Endothelial cell of umbilical vein (primary cell): ENCODE measurements at regions not wholly inside any gene's neighbourhood (a gene's known extent, or its start where the extent isn't known, plus 50 kb on each side); places are given as distances from the start of the nearest gene placed in this dataset.

Source experiments
- BruUV-seq: library from RNA; stranded (reverse); fragments of 400-500 nt; replicated peaks from 2 replicates; lab custom pipeline; 2021; lab: Mats Ljungman, UMichigan
- CTCF ChIA-PET: fragments of 300-600, 350-600 bp; sonication (Branson Sonifier 250); formaldehyde crosslinking; loops from one replicate; lab custom pipeline; 2021; ENCODE audit warnings: antibody characterized with exemption, inconsistent platforms; lab: Charles Lee
- POLR2A ChIA-PET: fragments of 300-600, 350-600 bp; sonication (Branson Sonifier 250); formaldehyde crosslinking; loops from one replicate; lab custom pipeline; 2021; ENCODE audit warnings: antibody characterized with exemption, inconsistent platforms; lab: Charles Lee
- DNase-seq: peaks from one replicate; pipeline ENCODE4 v3.0.0-alpha.2; 2011; ENCODE audit warnings: low read depth, low spot score
- FAIRE-seq: peaks from 2 replicates; lab custom pipeline; 2011; peaks lifted over from hg19 to GRCh38; lab: Jason Lieb, UNC
- H2AFZ ChIP-seq: 2 replicates; pipeline ENCODE4 v1.6.0; 2012; ENCODE audit warnings: low read depth, low read length, control low read depth, inconsistent platforms
- H3K27ac ChIP-seq: 2 replicates; pipeline ENCODE4 v1.5.1; 2011; ENCODE audit warnings: low read depth, mild to moderate bottlenecking, control low read depth, low read length, moderate library complexity; ENCODE audit not compliant: insufficient read depth
- H3K27me3 ChIP-seq, 2 experiments: 2 replicates each; pipeline versions ENCODE4 v1.6.0 to v1.6.1; 2011; ENCODE audit warnings: low read length in 2 of 2, mixed read lengths in 1 of 2; ENCODE audit not compliant: control insufficient read depth in 2 of 2, insufficient read depth in 2 of 2
- H3K36me3 ChIP-seq, 2 experiments: 2 replicates in 1 of 2; 3 replicates in 1 of 2; pipeline ENCODE4 v1.5.1; 2011; ENCODE audit warnings: low read length in 2 of 2, mild to moderate bottlenecking in 1 of 2, moderate library complexity in 1 of 2; ENCODE audit not compliant: control insufficient read depth in 2 of 2, insufficient read depth in 2 of 2; ENCODE audit errors: extremely low read depth in 1 of 2
- H3K4me1 ChIP-seq: 3 replicates; pipeline ENCODE4 v1.5.1; 2011; ENCODE audit warnings: mild to moderate bottlenecking, low read length; ENCODE audit not compliant: control insufficient read depth, insufficient read depth; ENCODE audit errors: extremely low read depth
- H3K4me2 ChIP-seq: 2 replicates; pipeline ENCODE4 v1.6.1; 2011; ENCODE audit warnings: low read length, control low read depth, mixed read lengths; ENCODE audit not compliant: insufficient read depth
- H3K4me3 ChIP-seq, 3 experiments: fragments of 200-600 bp in 1 of 3; sonication (generic), shearing (Covaris generic) in 1 of 3; replicated peaks in 1 of 3; 2 replicates each; pipeline ENCODE4 v1.5.1; 2011 to 2016; ENCODE audit warnings: control low read depth in 3 of 3, low read length in 3 of 3, mild to moderate bottlenecking in 2 of 3, inconsistent platforms in 1 of 3, low read depth in 1 of 3, moderate library complexity in 1 of 3; ENCODE audit not compliant: insufficient read depth in 1 of 3
- H3K79me2 ChIP-seq: 2 replicates; pipeline ENCODE4 v1.6.0; 2012; ENCODE audit warnings: low read length, inconsistent platforms; ENCODE audit not compliant: control insufficient read depth, insufficient read depth
- H3K9ac ChIP-seq: replicated peaks from 2 replicates; pipeline ENCODE3; 2011; ENCODE audit warnings: low read length, control low read depth; ENCODE audit not compliant: insufficient read depth; ENCODE audit errors: extremely low read depth
- H3K9me1 ChIP-seq: replicated peaks from 3 replicates; pipeline ENCODE4 v1.6.0; 2011; ENCODE audit warnings: mild to moderate bottlenecking, low read length; ENCODE audit not compliant: control insufficient read depth, insufficient read depth; ENCODE audit errors: extremely low read depth
- H3K9me3 ChIP-seq: replicated peaks from 2 replicates; pipeline ENCODE4 v1.5.1; 2012; ENCODE audit warnings: low read length, inconsistent platforms; ENCODE audit not compliant: control insufficient read depth, insufficient read depth
- H4K20me1 ChIP-seq: replicated peaks from 2 replicates; pipeline ENCODE3; 2011; ENCODE audit warnings: mild to moderate bottlenecking, low read length; ENCODE audit not compliant: control insufficient read depth, insufficient read depth; ENCODE audit errors: extremely low read depth
- EZH2 ChIP-seq: IDR thresholded peaks from 2 replicates; pipeline ENCODE4 v1.6.1; 2012; ENCODE audit warnings: borderline replicate concordance, low read depth, mild to moderate bottlenecking, moderate library complexity, low read length, inconsistent platforms; ENCODE audit not compliant: severe bottlenecking
- FOS ChIP-seq: IDR thresholded peaks from 2 replicates; pipeline ENCODE4 v1.6.1; 2011; ENCODE audit warnings: mild to moderate bottlenecking, low read length, moderate library complexity, borderline replicate concordance; ENCODE audit not compliant: insufficient read depth
- GATA2 ChIP-seq: IDR thresholded peaks from 2 replicates; pipeline ENCODE4 v1.7.0; 2011; ENCODE audit warnings: low read depth, mild to moderate bottlenecking, moderate library complexity, mixed read lengths, low read length; ENCODE audit not compliant: insufficient read length, insufficient read depth
- JUN ChIP-seq: IDR thresholded peaks from 2 replicates; pipeline ENCODE4 v1.6.1; 2011; ENCODE audit warnings: borderline replicate concordance, low read depth; ENCODE audit not compliant: insufficient read length, insufficient read depth
- MAX ChIP-seq: IDR thresholded peaks from 2 replicates; pipeline ENCODE4 v1.6.1; 2011; ENCODE audit not compliant: insufficient read depth, insufficient read length
- MYC ChIP-seq: IDR thresholded peaks from one replicate; pipeline ENCODE4 v1.6.1; 2011; ENCODE audit warnings: mild to moderate bottlenecking, low read depth, low read length
- POLR2A ChIP-seq: IDR thresholded peaks from 2 replicates; pipeline ENCODE4 v1.6.1; 2012; ENCODE audit warnings: low read depth, mild to moderate bottlenecking, control low read depth, low read length
- POLR2AphosphoS5 ChIP-seq: IDR thresholded peaks from 2 replicates; pipeline ENCODE4 v1.6.1; 2012; ENCODE audit warnings: low read depth, mild to moderate bottlenecking, control low read depth, low read length, moderate library complexity; ENCODE audit not compliant: insufficient read depth
- dilution Hi-C: fragments of 300-500 bp; cut with MboI; formaldehyde crosslinking; loops from one replicate; pipeline ENCODE4 v1.15.0; 2019; ENCODE audit warnings: low sequenced_read_pairs; ENCODE audit not compliant: extremely low pct_ligation_motif_present
- intact Hi-C: fragments of 100-400 bp; cut with micrococcal nuclease; formaldehyde crosslinking; loops from one replicate; pipeline ENCODE4 v1.10.0; 2022
- TF ChIP-seq, protein P1 (sequence below), 2 donors: IDR thresholded peaks; 1 replicate in 1 of 2; 2 replicates in 1 of 2; pipeline ENCODE4 v1.5.1; 2011; ENCODE audit warnings: low read length in 2 of 2, mild to moderate bottlenecking in 2 of 2, moderate library complexity in 2 of 2, control low read depth in 1 of 2, inconsistent platforms in 1 of 2, low read depth in 1 of 2; ENCODE audit not compliant: insufficient read depth in 1 of 2; ENCODE audit errors: extremely low read depth in 1 of 2

- BruUV-seq, result no TSS peak
- Histone ChIP-seq H3K9ac (no peak overlapping the region), H3K27ac (no peak overlapping the region), H3K4me3 (no peak overlapping the region), H3K27me3 (no peaks in the 10 kb centered on the region), H3K79me2 (no peaks in the 10 kb centered on the region), H2AFZ (no peak overlapping the region), H3K4me2 (no peak overlapping the region), H4K20me1 (no peaks in the 10 kb centered on the region), H3K4me1 (peaks cover 2% of the 10 kb centered on the region), H3K36me3 (no peaks in the 10 kb centered on the region), H3K9me3 (no peaks in the 10 kb centered on the region), H3K9me1 (no peaks in the 10 kb centered on the region)
- intact Hi-C loops, result no loop called here
- no peak for FAIRE-seq
- ChIA-PET CTCF (interaction anchor here (2.4 kb wide), 1 partner anchor 9 kb away, joined by 14 read pairs; no protein-coding TSS in a partner anchor), POLR2A (no interaction called here)
- dilution Hi-C loops, result no loop called here
- TF ChIP-seq POLR2A (no peak), GATA2 (no peak), EZH2 (no peak), FOS (no peak), JUN (no peak), POLR2AphosphoS5 (no peak), MAX (no peak), MYC (no peak)
- TF ChIP-seq, protein P1, sequence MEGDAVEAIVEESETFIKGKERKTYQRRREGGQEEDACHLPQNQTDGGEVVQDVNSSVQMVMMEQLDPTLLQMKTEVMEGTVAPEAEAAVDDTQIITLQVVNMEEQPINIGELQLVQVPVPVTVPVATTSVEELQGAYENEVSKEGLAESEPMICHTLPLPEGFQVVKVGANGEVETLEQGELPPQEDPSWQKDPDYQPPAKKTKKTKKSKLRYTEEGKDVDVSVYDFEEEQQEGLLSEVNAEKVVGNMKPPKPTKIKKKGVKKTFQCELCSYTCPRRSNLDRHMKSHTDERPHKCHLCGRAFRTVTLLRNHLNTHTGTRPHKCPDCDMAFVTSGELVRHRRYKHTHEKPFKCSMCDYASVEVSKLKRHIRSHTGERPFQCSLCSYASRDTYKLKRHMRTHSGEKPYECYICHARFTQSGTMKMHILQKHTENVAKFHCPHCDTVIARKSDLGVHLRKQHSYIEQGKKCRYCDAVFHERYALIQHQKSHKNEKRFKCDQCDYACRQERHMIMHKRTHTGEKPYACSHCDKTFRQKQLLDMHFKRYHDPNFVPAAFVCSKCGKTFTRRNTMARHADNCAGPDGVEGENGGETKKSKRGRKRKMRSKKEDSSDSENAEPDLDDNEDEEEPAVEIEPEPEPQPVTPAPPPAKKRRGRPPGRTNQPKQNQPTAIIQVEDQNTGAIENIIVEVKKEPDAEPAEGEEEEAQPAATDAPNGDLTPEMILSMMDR (IDR thresholded peaks at IDR 0.05; ENCODE audit: extremely low read depth in 1 of 2, insufficient read depth in 1 of 2, low read depth in 1 of 2, low read length in 2 of 2), result no peak
- no peak for DNase-seq
These were observed 232.9 kb upstream of the TANK start for GRCh38 chr2:160927324-160927723.
